ENCODE measurements at regions not wholly inside any gene's neighbourhood (a gene's known extent, or its start where the extent isn't known, plus 50 kb on each side); places are given as distances from the start of the nearest gene placed in this dataset.
"Not testable (repeated sequence)": the region's sequence is repeated elsewhere in the genome, so short reads cannot be mapped to it uniquely, and the experiment has no call there.

DNA sequence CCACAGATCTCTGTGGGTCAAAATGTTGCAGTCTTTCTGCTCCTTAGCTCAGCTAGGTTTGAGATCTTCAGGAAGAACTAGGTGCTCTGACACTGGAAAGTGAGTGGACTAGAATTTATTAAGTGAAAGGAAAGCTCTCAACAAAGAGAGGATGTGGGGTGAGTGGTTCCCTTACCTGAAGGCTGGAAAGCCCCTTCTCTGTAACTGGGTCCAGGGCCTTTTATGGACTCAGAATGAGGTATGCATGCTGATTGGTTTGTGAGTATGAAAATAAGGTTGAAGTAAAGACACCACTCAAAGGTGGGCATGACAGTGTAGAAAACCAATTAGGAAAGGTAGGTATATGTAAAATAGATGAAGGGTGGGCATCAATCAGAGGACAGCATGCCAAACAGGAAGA lies 485.5 kb downstream of the CD109 start:
- Histone ChIP-seq H3K9me3 (ENCODE audit: insufficient read depth, low read length) (no peaks in the 10 kb centered on the region), H3K4me1 (ENCODE audit: insufficient read depth, insufficient read length) (no peaks in the 10 kb centered on the region), H3K36me3 (ENCODE audit: insufficient read depth, insufficient read length, low read length) (no peaks in the 10 kb centered on the region), H3K27me3 (ENCODE audit: insufficient read depth, insufficient read length) (no peaks in the 10 kb centered on the region), H3K9ac (ENCODE audit: insufficient read length, low read depth) (no peak overlapping the region), H3K4me3 (ENCODE audit: insufficient read length, low read depth) (no peak overlapping the region)
- DNase-seq (ENCODE audit: low read depth, low spot score), result no peak
- TF ChIP-seq SUZ12 (IDR thresholded peaks at IDR 0.05; ENCODE audit: extremely low read depth, insufficient read depth, insufficient read length) (no peak), ZNF274 (IDR thresholded peaks at IDR 0.05; ENCODE audit: low read depth, low read length) (no peak), YY1 (IDR thresholded peaks at IDR 0.05; ENCODE audit: insufficient read depth, insufficient read length) (no peak)

DNA sequence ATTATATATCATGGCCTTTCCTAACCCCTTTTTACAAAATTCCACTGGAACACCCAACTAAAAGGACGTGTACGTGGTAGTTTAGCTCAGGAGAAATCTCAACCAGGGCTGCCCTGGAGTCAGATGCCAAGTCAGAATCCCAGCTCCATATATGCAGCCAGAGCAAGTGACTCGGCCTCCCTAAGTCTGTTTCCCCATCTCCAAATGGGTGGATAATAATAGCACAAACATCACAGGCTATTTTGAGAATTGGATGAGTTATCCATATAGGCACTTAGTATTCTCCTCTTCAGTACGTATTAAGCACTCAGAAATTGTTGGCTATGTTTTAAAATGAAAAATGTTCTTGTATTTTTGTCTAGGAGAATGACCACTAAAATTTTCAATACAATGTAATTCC lies 481.5 kb downstream of the CD109 start:
- TF ChIP-seq SUZ12 (IDR thresholded peaks at IDR 0.05; ENCODE audit: extremely low read depth, insufficient read depth, insufficient read length) (no peak), YY1 (IDR thresholded peaks at IDR 0.05; ENCODE audit: insufficient read depth, insufficient read length) (no peak), ZNF274 (IDR thresholded peaks at IDR 0.05; ENCODE audit: low read depth, low read length) (no peak)
- Histone ChIP-seq H3K9ac (ENCODE audit: insufficient read length, low read depth) (no peak overlapping the region), H3K4me3 (ENCODE audit: insufficient read length, low read depth) (no peak overlapping the region), H3K27me3 (ENCODE audit: insufficient read depth, insufficient read length) (no peaks in the 10 kb centered on the region), H3K4me1 (ENCODE audit: insufficient read depth, insufficient read length) (no peaks in the 10 kb centered on the region), H3K36me3 (ENCODE audit: insufficient read depth, insufficient read length, low read length) (no peaks in the 10 kb centered on the region), H3K9me3 (ENCODE audit: insufficient read depth, low read length) (no peaks in the 10 kb centered on the region)
- no peak for DNase-seq (ENCODE audit: low read depth, low spot score)

DNA sequence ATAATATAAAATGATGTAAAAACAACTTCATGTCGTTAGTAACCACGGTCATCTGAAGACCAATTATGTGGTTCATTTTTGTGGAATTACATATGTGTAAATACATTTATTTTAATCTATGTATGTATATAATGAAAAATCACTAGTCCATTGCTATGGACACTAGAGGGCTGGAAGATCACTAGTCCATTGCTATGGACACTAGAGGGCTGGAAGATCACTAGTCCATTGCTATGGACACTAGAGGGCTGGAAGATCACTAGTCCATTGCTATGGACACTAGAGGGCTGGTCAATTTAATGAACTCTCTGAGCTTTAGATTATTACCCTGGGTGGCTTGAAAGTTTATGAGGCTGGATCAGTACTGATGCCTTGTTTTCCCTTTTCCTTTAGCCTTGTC lies 474.5 kb downstream of the CD109 start:
- H3K4me3 ChIP-seq (ENCODE audit: insufficient read length, low read depth); DNase-seq (ENCODE audit: low read depth, low spot score): not testable (repeated sequence)

DNA sequence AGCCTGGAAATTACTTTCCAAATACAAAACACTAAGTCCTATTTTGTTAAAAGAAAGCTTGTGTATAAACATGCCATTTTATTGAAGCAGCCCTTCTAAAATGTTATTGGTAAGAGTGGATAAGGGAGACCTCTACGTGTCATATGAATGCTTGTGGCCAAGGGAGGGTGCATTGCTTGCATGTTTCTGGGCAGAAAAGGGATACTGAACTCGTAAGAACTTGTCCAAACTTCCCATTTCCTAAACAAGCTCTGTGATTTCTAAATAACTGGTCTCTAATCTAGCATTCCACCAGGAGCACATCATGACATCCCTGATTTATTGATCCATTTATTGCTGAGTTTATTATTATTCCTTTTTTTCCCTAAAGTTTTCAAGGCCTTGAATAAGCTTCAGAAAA lies 474.1 kb downstream of the CD109 start:
- Histone ChIP-seq H3K4me3 (ENCODE audit: insufficient read length, low read depth) (no peak overlapping the region), H3K9ac (ENCODE audit: insufficient read length, low read depth) (no peak overlapping the region), H3K36me3 (ENCODE audit: insufficient read depth, insufficient read length, low read length) (no peaks in the 10 kb centered on the region), H3K9me3 (ENCODE audit: insufficient read depth, low read length) (no peaks in the 10 kb centered on the region), H3K27me3 (ENCODE audit: insufficient read depth, insufficient read length) (no peaks in the 10 kb centered on the region), H3K4me1 (ENCODE audit: insufficient read depth, insufficient read length) (no peaks in the 10 kb centered on the region)
- no peak for TF ChIP-seq YY1 (IDR thresholded peaks at IDR 0.05; ENCODE audit: insufficient read depth, insufficient read length)
- no peak for TF ChIP-seq SUZ12 (IDR thresholded peaks at IDR 0.05; ENCODE audit: extremely low read depth, insufficient read depth, insufficient read length)
- no peak for TF ChIP-seq ZNF274 (IDR thresholded peaks at IDR 0.05; ENCODE audit: low read depth, low read length)
- DNase-seq (ENCODE audit: low read depth, low spot score), result no peak

More for the DNA sequence above, 474.5 kb downstream of the CD109 start:
- not testable (repeated sequence) for H3K36me3 ChIP-seq (ENCODE audit: insufficient read depth, insufficient read length, low read length); H3K27me3 ChIP-seq (ENCODE audit: insufficient read depth, insufficient read length); H3K9me3 ChIP-seq (ENCODE audit: insufficient read depth, low read length); H3K9ac ChIP-seq (ENCODE audit: insufficient read length, low read depth); H3K4me1 ChIP-seq (ENCODE audit: insufficient read depth, insufficient read length)

DNA sequence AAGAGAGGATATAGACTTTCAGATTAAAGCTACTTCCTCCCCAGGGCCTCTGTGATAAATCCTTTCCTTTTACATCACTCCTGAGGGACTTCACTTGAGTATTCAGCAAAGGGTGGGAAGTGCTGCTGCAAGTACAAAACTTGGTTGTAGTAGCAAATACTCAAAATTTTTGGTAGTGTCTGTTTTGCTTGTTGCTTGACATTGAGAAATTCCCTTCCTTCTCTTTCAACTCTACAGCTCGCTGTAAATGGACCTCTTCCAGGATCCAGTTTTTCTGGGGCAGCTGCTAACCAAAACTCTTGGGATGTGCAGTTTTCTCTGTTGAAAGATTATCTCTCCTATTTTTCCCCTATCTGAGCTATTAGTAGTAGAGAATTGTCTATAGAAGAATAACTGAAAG lies 472.0 kb downstream of the CD109 start:
- DNase-seq (ENCODE audit: low read depth, low spot score), result no peak
- TF ChIP-seq YY1 (IDR thresholded peaks at IDR 0.05; ENCODE audit: insufficient read depth, insufficient read length), result no peak
- TF ChIP-seq SUZ12 (IDR thresholded peaks at IDR 0.05; ENCODE audit: extremely low read depth, insufficient read depth, insufficient read length), result no peak
- no peak for TF ChIP-seq ZNF274 (IDR thresholded peaks at IDR 0.05; ENCODE audit: low read depth, low read length)
- Histone ChIP-seq H3K4me1 (ENCODE audit: insufficient read depth, insufficient read length) (no peaks in the 10 kb centered on the region), H3K4me3 (ENCODE audit: insufficient read length, low read depth) (no peak overlapping the region), H3K27me3 (ENCODE audit: insufficient read depth, insufficient read length) (no peaks in the 10 kb centered on the region), H3K36me3 (ENCODE audit: insufficient read depth, insufficient read length, low read length) (no peaks in the 10 kb centered on the region), H3K9ac (ENCODE audit: insufficient read length, low read depth) (no peak overlapping the region), H3K9me3 (ENCODE audit: insufficient read depth, low read length) (no peaks in the 10 kb centered on the region)

DNA sequence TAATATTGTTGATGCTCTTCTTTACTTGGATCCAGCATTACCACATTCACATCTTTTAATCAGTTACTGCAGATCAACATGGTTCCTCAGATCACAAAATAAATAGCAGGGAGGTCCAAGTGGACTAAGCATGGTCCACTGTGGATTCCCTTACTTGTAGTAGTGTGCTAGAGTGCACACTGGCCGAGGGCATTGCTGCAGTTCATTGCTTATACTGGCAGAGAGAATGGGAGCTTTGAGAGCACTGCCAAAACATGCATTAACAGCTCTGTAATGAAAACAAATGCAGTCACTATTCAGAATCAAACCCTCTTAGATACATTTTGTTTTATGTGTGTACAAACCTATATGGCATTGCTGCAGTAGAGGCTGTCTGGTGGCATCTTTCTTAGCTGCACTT lies 471.5 kb downstream of the CD109 start:
- no peaks in the 10 kb centered on the region for H3K36me3 ChIP-seq (ENCODE audit: insufficient read depth, insufficient read length, low read length)
- H3K9ac ChIP-seq (ENCODE audit: insufficient read length, low read depth), result no peak overlapping the region
- H3K4me1 ChIP-seq (ENCODE audit: insufficient read depth, insufficient read length), result no peaks in the 10 kb centered on the region
- no peak for DNase-seq (ENCODE audit: low read depth, low spot score)
- H3K27me3 ChIP-seq (ENCODE audit: insufficient read depth, insufficient read length), result no peaks in the 10 kb centered on the region
- no peak for TF ChIP-seq ZNF274 (IDR thresholded peaks at IDR 0.05; ENCODE audit: low read depth, low read length)
- TF ChIP-seq SUZ12 (IDR thresholded peaks at IDR 0.05; ENCODE audit: extremely low read depth, insufficient read depth, insufficient read length), result no peak
- TF ChIP-seq YY1 (IDR thresholded peaks at IDR 0.05; ENCODE audit: insufficient read depth, insufficient read length), result no peak
- no peaks in the 10 kb centered on the region for H3K9me3 ChIP-seq (ENCODE audit: insufficient read depth, low read length)
- H3K4me3 ChIP-seq (ENCODE audit: insufficient read length, low read depth), result no peak overlapping the region

DNA sequence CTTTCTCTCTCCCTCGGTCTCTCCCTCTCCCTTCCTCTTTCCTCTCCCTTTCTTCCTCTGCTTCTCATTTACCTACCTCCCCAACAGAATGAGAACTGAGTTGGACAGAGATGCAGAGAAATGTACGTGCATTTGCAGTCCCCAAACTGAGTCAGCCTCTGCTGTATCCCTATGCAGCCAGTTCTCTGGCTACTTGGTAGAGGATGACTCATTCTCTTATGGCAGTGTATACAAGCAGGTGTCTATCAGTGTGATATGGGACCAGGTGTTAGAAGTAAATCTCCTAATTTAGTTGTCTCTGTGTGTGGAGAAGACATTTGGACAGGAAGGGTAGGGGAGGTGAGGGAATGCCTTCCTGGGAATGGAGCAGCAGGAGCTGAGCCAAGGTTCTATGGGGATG lies 470.8 kb downstream of the CD109 start:
- no peaks in the 10 kb centered on the region for H3K36me3 ChIP-seq (ENCODE audit: insufficient read depth, insufficient read length, low read length)
- no peaks in the 10 kb centered on the region for H3K4me1 ChIP-seq (ENCODE audit: insufficient read depth, insufficient read length)
- H3K27me3 ChIP-seq (ENCODE audit: insufficient read depth, insufficient read length), result no peaks in the 10 kb centered on the region
- DNase-seq (ENCODE audit: low read depth, low spot score), result no peak
- H3K9me3 ChIP-seq (ENCODE audit: insufficient read depth, low read length), result no peaks in the 10 kb centered on the region
- no peak overlapping the region for H3K4me3 ChIP-seq (ENCODE audit: insufficient read length, low read depth)
- no peak overlapping the region for H3K9ac ChIP-seq (ENCODE audit: insufficient read length, low read depth)
- TF ChIP-seq YY1 (IDR thresholded peaks at IDR 0.05; ENCODE audit: insufficient read depth, insufficient read length) (no peak), SUZ12 (IDR thresholded peaks at IDR 0.05; ENCODE audit: extremely low read depth, insufficient read depth, insufficient read length) (no peak), ZNF274 (IDR thresholded peaks at IDR 0.05; ENCODE audit: low read depth, low read length) (no peak)

DNA sequence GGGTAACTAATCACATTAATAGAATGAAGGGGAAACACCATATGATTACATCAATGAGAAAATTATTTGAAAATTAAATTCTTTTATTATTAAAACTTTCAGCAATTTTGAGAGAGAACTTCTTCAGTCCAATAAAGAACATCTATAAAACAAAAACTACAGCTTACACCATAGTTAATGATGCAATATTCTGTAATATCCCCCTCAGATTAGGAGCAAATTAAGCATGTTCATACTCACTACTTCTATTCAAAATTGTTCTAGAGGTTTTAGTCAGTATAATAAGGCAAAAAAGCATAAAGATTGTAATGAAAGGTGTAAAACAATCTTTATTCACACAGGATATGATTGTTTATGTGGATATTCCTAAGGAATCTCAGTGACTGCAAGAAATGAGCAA lies 465.4 kb downstream of the CD109 start:
- no peak for DNase-seq (ENCODE audit: low read depth, low spot score)
- no peaks in the 10 kb centered on the region for H3K9me3 ChIP-seq (ENCODE audit: insufficient read depth, low read length)
- H3K9ac ChIP-seq (ENCODE audit: insufficient read length, low read depth), result no peak overlapping the region
- H3K36me3 ChIP-seq (ENCODE audit: insufficient read depth, insufficient read length, low read length), result no peaks in the 10 kb centered on the region
- H3K4me1 ChIP-seq (ENCODE audit: insufficient read depth, insufficient read length), result no peaks in the 10 kb centered on the region
- H3K27me3 ChIP-seq (ENCODE audit: insufficient read depth, insufficient read length), result no peaks in the 10 kb centered on the region
- TF ChIP-seq ZNF274 (IDR thresholded peaks at IDR 0.05; ENCODE audit: low read depth, low read length) (no peak), YY1 (IDR thresholded peaks at IDR 0.05; ENCODE audit: insufficient read depth, insufficient read length) (no peak)
- no peak overlapping the region for H3K4me3 ChIP-seq (ENCODE audit: insufficient read length, low read depth)

Data from NT2/D1 (cell line).